HFFc6 (cell line): ENCODE measurements at regions not wholly inside any gene's neighbourhood (a gene's known extent, or its start where the extent isn't known, plus 50 kb on each side); places are given as distances from the start of the nearest gene placed in this dataset.
A peak's percentile ranks its signal among the peaks of the same experiment; 100 is the strongest.

Experiments
- DNase-seq: peaks from one replicate; pipeline ENCODE4 v3.0.0-alpha.2; 2018
- H3K27ac Mint-ChIP-seq: 2 replicates; pipeline ENCODE4 v1.8.0; 2020; ENCODE audit warnings: mild to moderate bottlenecking, mixed read lengths
- H3K27me3 Mint-ChIP-seq: 2 replicates; pipeline ENCODE4 v1.8.0; 2021; ENCODE audit warnings: mild to moderate bottlenecking, moderate library complexity, mixed read lengths; ENCODE audit not compliant: insufficient read depth
- H3K36me3 Mint-ChIP-seq: 2 replicates; pipeline ENCODE4 v1.8.0; 2021; ENCODE audit warnings: low read depth, mixed read lengths
- H3K4me1 Mint-ChIP-seq: 2 replicates; pipeline ENCODE4 v1.8.0; 2020; ENCODE audit warnings: low read depth, mixed read lengths
- H3K4me3 Mint-ChIP-seq: 2 replicates; pipeline ENCODE4 v1.8.0; 2020; ENCODE audit warnings: mild to moderate bottlenecking, moderate library complexity, mixed read lengths
- H3K9me3 Mint-ChIP-seq: 2 replicates; pipeline ENCODE4 v1.8.0; 2020; ENCODE audit warnings: mild to moderate bottlenecking, mixed read lengths
- TF ChIP-seq, protein P1 (sequence below): fragments of 200-600 bp; sonication (generic); IDR thresholded peaks from 2 replicates; pipeline ENCODE4 v1.5.0; 2021; ENCODE audit warnings: antibody characterized with exemption, mild to moderate bottlenecking

DNA sequence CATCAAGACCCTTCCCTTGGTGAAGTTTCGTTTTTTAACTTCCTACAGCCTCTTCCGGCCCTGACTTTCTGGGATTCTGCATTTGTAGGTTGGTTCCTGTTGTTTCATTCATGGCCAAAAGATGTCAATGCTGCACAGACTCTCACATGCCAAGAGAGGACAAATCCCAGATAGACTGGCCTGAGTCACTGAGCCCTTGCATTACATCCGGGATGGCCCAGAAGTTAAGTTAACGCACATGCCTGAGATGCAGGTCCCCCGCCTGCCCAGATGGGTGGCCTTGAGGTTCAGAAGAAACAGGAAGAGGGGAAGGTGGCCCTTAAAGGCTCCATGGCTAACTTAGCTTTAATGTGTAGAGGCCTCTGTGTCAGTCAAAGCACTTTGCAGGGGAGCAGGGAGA, 51.6 kb upstream of the SRGAP3 start:
- Mint-ChIP-seq H3K9me3 (no peaks in the 10 kb centered on the region), H3K27me3 (peaks cover 14% of the 10 kb centered on the region), H3K4me3 (no peak overlapping the region), H3K36me3 (no peaks in the 10 kb centered on the region), H3K27ac (no peak overlapping the region; the same call in 1 of the 2 replicates), H3K4me1 (peaks cover 29% of the 10 kb centered on the region)
- peak; percentile 56 for DNase-seq
- TF ChIP-seq, protein P1, sequence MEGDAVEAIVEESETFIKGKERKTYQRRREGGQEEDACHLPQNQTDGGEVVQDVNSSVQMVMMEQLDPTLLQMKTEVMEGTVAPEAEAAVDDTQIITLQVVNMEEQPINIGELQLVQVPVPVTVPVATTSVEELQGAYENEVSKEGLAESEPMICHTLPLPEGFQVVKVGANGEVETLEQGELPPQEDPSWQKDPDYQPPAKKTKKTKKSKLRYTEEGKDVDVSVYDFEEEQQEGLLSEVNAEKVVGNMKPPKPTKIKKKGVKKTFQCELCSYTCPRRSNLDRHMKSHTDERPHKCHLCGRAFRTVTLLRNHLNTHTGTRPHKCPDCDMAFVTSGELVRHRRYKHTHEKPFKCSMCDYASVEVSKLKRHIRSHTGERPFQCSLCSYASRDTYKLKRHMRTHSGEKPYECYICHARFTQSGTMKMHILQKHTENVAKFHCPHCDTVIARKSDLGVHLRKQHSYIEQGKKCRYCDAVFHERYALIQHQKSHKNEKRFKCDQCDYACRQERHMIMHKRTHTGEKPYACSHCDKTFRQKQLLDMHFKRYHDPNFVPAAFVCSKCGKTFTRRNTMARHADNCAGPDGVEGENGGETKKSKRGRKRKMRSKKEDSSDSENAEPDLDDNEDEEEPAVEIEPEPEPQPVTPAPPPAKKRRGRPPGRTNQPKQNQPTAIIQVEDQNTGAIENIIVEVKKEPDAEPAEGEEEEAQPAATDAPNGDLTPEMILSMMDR = no peak; the same call in 1 of the 2 replicates

DNA sequence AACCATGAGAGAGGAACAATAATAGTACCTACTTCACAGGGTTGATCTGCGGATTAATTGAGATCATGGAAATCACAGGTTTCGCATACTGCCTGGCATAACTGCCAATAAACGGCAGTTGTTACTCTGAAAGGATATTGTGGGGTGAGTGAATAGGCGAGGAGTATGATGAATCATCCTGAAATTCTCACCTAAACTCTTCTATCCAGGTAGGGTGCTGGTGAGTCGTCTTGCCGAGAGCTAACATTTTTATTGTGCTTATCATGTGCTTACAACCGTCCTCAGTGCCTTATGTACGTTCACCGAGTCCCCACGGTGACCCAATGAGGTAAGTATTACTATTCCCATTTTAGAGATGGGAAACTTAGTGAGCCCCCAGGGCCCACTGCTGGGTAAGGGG, 52.4 kb upstream of the SRGAP3 start:
- peaks cover 15% of the 10 kb centered on the region for H3K27me3 Mint-ChIP-seq
- TF ChIP-seq, protein P1 = no peak

DNA sequence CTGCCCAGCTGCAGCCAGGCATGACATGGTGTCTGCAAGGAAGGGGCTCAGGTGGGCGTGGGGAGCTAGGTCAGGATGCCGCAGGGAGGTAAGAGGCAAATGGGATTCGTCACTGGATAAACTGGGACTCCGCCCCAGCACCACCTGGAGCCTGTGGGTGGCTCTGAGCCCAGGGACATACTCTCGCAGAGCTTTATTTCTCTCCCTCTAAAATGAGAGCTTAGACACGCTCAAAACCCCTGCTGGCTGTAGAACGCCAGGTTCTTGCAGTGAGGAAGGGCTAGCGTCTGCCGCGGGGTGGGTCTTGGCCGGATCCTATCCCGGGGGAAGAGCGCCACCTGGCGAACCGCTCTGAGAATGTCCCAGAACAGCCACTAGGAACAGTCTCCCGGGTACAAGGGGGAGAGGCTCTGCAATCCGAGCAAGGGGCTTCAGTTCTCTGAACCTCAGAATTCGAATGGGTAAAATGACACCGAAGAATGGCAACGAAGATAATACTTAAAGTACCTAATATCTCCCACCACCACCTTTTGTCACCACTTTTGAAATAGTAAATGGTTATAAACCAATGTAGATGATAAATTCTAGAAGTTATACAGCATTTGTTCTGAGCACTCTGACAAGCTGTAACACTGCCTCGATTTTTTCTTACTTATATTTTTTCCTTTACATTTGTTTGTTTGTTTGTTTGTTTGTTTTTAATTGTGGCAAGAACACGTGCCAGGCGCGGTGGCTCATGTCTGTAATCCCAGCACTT, 53.2 kb upstream of the SRGAP3 start:
- H3K27me3 Mint-ChIP-seq = peaks cover 18% of the 10 kb centered on the region
- peak; percentile 64 for DNase-seq
- no peaks in the 10 kb centered on the region for H3K9me3 Mint-ChIP-seq
- H3K4me1 Mint-ChIP-seq = peaks cover 29% of the 10 kb centered on the region
- no peaks in the 10 kb centered on the region for H3K36me3 Mint-ChIP-seq
- H3K4me3 Mint-ChIP-seq = peak overlapping the region; percentile 52
- H3K27ac Mint-ChIP-seq = no peak overlapping the region
- TF ChIP-seq, protein P1 = peak; percentile 94

More for the DNA sequence above, 52.4 kb upstream of the SRGAP3 start:
- no peak for DNase-seq
- Mint-ChIP-seq H3K36me3 (no peaks in the 10 kb centered on the region), H3K9me3 (no peaks in the 10 kb centered on the region), H3K4me1 (peaks cover 29% of the 10 kb centered on the region), H3K27ac (no peak overlapping the region), H3K4me3 (no peak overlapping the region)

DNA sequence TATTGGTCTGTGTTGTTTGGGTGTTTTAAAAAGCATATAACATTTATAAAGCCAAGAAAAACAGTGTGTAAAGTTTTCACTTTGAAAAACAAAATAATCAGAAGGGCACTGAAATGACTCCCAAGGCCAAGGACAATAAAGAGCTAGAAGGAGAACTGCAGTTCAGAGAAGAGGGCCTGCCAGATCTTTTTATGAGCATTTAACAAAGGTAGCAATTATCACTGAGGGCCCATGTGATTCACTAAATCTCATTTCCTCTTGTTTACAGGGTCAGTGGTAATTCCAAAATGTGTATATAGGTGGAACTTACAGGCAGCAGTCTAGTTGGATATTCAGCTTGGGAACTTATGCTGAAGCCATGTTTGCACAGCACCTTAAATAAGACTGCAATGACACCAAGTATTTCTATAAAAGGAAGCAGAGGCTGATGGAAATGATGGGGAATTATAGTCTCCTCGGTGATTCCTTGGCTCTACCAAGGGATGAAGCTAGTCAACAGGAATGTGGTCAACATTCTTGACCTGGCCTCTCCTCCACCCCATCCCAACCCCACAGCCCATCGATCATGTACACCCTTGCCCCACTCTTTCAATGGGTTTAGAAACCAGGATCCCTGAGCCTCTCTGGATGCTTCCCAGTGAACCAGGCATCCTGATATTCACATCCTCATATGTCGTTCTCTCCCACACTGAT, 54.4 kb upstream of the THUMPD3 start:
- Mint-ChIP-seq H3K36me3 (no peaks in the 10 kb centered on the region), H3K9me3 (no peaks in the 10 kb centered on the region), H3K4me1 (peaks cover 12% of the 10 kb centered on the region), H3K4me3 (no peak overlapping the region), H3K27me3 (peaks cover 18% of the 10 kb centered on the region), H3K27ac (no peak overlapping the region)
- DNase-seq = peak; percentile 13
- TF ChIP-seq, protein P1 = no peak

DNA sequence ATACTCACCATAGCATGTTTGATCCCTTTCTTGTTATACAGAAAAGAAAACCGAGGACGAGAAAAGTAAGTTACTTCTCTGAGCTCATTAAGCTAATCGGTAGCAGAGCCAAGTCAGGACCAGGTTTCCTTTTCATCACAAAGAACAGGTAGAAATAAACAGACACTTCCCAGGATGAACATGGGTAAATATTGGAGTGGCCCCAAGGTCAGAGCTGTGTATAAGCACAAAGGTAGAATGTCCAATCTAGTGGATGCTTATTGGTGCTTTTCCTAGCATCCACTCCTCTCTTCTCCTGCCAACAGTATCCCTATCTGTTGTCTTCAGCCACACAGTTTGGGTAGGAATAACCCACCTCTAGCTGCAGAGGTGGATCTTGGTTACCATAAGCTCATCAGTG, 52.8 kb upstream of the THUMPD3 start:
- Mint-ChIP-seq H3K27ac (no peak overlapping the region), H3K36me3 (no peaks in the 10 kb centered on the region), H3K4me3 (no peak overlapping the region), H3K27me3 (peaks cover 5% of the 10 kb centered on the region), H3K4me1 (peaks cover 12% of the 10 kb centered on the region), H3K9me3 (no peaks in the 10 kb centered on the region)
- no peak for DNase-seq
- TF ChIP-seq, protein P1 = no peak
